GM12878 (cell line): ENCODE measurements at regions not wholly inside any gene's neighbourhood (a gene's known extent, or its start where the extent isn't known, plus 50 kb on each side); places are given as distances from the start of the nearest gene placed in this dataset.

ENCODE experiments used
- ATAC-seq: fragments of 200-7000 bp; cut with Tn5 transposase; 3 replicates; pipeline ENCODE4 v1.9.1; 2020; ENCODE audit warnings: mild to moderate bottlenecking, moderate library complexity
- BruUV-seq: library from RNA; stranded (reverse); fragments of 400-500 nt; replicated peaks from 2 replicates; lab custom pipeline; 2021; lab: Mats Ljungman, UMichigan
- CTCF ChIA-PET: fragments of 300-600 bp; sonication (Branson Sonifier 250); formaldehyde crosslinking; extraction: SDS; loops from one replicate; lab custom pipeline; 2021; ENCODE audit warnings: inconsistent platforms; lab: Yijun Ruan, JAX
- POLR2A ChIA-PET: fragments of 350-600 bp; formaldehyde crosslinking; extraction: SDS; loops from one replicate; lab custom pipeline; 2021; ENCODE audit warnings: inconsistent platforms; lab: Charles Lee
- RAD21 ChIA-PET: fragments of 300-600 bp; sonication (Branson Sonifier 250); formaldehyde crosslinking; loops from one replicate; lab custom pipeline; 2023; ENCODE audit warnings: antibody characterized with exemption; ENCODE audit not compliant: unreplicated experiment; lab: Charles Lee
- SMC1A ChIA-PET: fragments of 300-600 bp; sonication (Branson Sonifier 250); formaldehyde crosslinking; loops from one replicate; lab custom pipeline; 2023; ENCODE audit not compliant: unreplicated experiment, uncharacterized antibody; lab: Charles Lee
- DNase-seq: peaks from one replicate; pipeline ENCODE4 v3.0.0-alpha.2; 2011; ENCODE audit warnings: low read depth, low spot score
- FAIRE-seq: peaks from 3 replicates; lab custom pipeline; 2011; peaks lifted over from hg19 to GRCh38; lab: Jason Lieb, UNC
- H2AFZ ChIP-seq: 2 replicates; pipeline ENCODE4 v1.6.0; 2011; ENCODE audit warnings: low read depth, low read length, control low read depth; ENCODE audit not compliant: control insufficient read depth
- H3K27ac ChIP-seq: 2 replicates; pipeline ENCODE4 v1.5.1; 2011; ENCODE audit warnings: control low read depth; ENCODE audit not compliant: control insufficient read depth, insufficient read depth
- H3K27me3 ChIP-seq, 2 experiments: replicated peaks in 1 of 2; 2 replicates each; pipeline versions ENCODE4 v1.6.0 to v1.6.1; 2011; ENCODE audit warnings: low read length in 1 of 2; ENCODE audit not compliant: control insufficient read depth in 2 of 2, insufficient read depth in 2 of 2
- H3K36me3 ChIP-seq, 2 experiments: 2 replicates each; pipeline ENCODE4 v1.5.1; 2011; ENCODE audit warnings: low read length in 1 of 2; ENCODE audit not compliant: control insufficient read depth in 2 of 2, insufficient read depth in 2 of 2
- H3K4me1 ChIP-seq: 2 replicates; pipeline ENCODE4 v1.6.1; 2011; ENCODE audit warnings: mild to moderate bottlenecking, low read length, moderate library complexity, mixed read lengths; ENCODE audit not compliant: control insufficient read depth, insufficient read depth
- H3K4me2 ChIP-seq: 2 replicates; pipeline ENCODE4 v1.6.0; 2011; ENCODE audit warnings: control low read depth; ENCODE audit not compliant: control insufficient read depth, insufficient read depth
- H3K4me3 ChIP-seq: fragments of 200-600 bp; sonication (generic); 2 replicates; pipeline ENCODE4 v1.5.1; 2016
- H3K79me2 ChIP-seq: 2 replicates; pipeline ENCODE4 v1.6.0; 2011; ENCODE audit warnings: low read length; ENCODE audit not compliant: control insufficient read depth, insufficient read depth
- H3K9ac ChIP-seq: 2 replicates; pipeline ENCODE4 v1.8.0; 2011; ENCODE audit warnings: low read length, control low read depth, mixed read lengths; ENCODE audit not compliant: control insufficient read depth, insufficient read depth
- H3K9me3 ChIP-seq: replicated peaks from 3 replicates; pipeline ENCODE4 v1.5.1; 2011; ENCODE audit warnings: mild to moderate bottlenecking, low read length; ENCODE audit not compliant: control insufficient read depth, insufficient read depth
- H4K20me1 ChIP-seq: 2 replicates; pipeline ENCODE4 v1.6.0; 2011; ENCODE audit not compliant: control insufficient read depth, insufficient read depth
- CBX5 ChIP-seq: sonication (generic); IDR thresholded peaks from 2 replicates; pipeline ENCODE4 v1.6.1; 2016; ENCODE audit warnings: low read depth, moderate library complexity, mild to moderate bottlenecking, inconsistent platforms
- KAT2A ChIP-seq: conservative IDR thresholded peaks from 2 replicates; pipeline ENCODE4 v1.6.1; 2011; ENCODE audit warnings: low read depth, low read length; ENCODE audit not compliant: control insufficient read depth
- RB1 ChIP-seq: fragments of 450-650 bp; formaldehyde crosslinking; IDR thresholded peaks from 2 replicates; pipeline ENCODE4 v1.6.1; 2017; ENCODE audit warnings: mild to moderate bottlenecking, borderline replicate concordance
- RELA ChIP-seq: fragments of 450-650 bp; IDR thresholded peaks from 2 replicates; pipeline ENCODE4 v1.8.0; 2014; ENCODE audit warnings: borderline replicate concordance; ENCODE audit not compliant: partially characterized antibody
- SMC3 ChIP-seq: IDR thresholded peaks from 2 replicates; pipeline ENCODE4 v1.6.1; 2011; ENCODE audit warnings: low read length, improper control_type of control experiment, borderline replicate concordance
- ZNF24 ChIP-seq: fragments of 450-650 bp; IDR thresholded peaks from 2 replicates; pipeline ENCODE4 v1.6.1; 2017; ENCODE audit warnings: antibody characterized with exemption, mild to moderate bottlenecking
- ZNF274 ChIP-seq: IDR thresholded peaks from one replicate; pipeline ENCODE4 v1.8.0; 2011; ENCODE audit not compliant: insufficient read length, insufficient read depth
- ZNF384 ChIP-seq: IDR thresholded peaks from 2 replicates; pipeline ENCODE4 v1.6.1; 2012; ENCODE audit warnings: low read depth, mild to moderate bottlenecking, low read length, improper control_type of control experiment, borderline replicate concordance
- WGBS: methylation state at CpG from one replicate; pipeline ENCODE4 v1.1.6; 2016; ENCODE audit warnings: low lambda C conversion rate; ENCODE audit not compliant: insufficient replicate concordance, insufficient coverage; ENCODE audit errors: missing lambda C conversion rate; 5-methylcytosine and 5-hydroxymethylcytosine counted together
- in situ Hi-C: fragments of 300-500 bp; cut with MboI; formaldehyde crosslinking; loops from 9 replicates; pipeline ENCODE4 v1.14.3; 2018; ENCODE audit warnings: mixed read lengths
- intact Hi-C: fragments of 100-400 bp; cut with micrococcal nuclease; formaldehyde crosslinking; loops from one replicate; pipeline ENCODE4 v1.14.2; 2022; ENCODE audit not compliant: unreplicated experiment
- TF ChIP-seq, protein P1 (sequence below): IDR thresholded peaks from 2 replicates; pipeline ENCODE4 v1.6.1; 2011; ENCODE audit warnings: low read depth, mild to moderate bottlenecking, low read length, moderate library complexity, borderline replicate concordance; ENCODE audit errors: extremely low read depth

DNA sequence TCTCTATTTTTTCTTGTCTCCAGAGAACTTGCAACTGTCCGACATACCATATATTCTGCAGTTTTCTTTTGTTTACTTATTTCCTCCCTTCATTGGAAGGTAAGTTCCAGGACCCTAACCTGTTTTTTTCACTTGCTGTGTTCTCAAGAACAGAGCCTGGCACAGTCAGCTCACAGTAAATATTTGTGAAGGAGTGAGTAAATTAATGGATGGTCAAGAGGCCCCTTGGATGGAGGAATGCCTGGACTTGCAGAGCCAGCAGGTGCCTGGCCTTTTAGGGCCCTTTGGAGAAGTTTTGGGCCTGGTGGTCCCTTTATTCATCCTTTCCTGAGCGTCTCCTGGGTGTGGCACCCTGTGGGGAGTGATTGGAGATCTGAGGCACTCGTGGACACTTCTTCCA is 182.1 kb upstream of the POU3F1 start (continued):
- TF ChIP-seq ZNF384: no peak
- TF ChIP-seq, protein P1, sequence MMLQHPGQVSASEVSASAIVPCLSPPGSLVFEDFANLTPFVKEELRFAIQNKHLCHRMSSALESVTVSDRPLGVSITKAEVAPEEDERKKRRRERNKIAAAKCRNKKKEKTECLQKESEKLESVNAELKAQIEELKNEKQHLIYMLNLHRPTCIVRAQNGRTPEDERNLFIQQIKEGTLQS: no peak
- no peak for TF ChIP-seq ZNF274
- no peak for TF ChIP-seq RB1
- no peak for TF ChIP-seq SMC3
- TF ChIP-seq ZNF24: no peak
- TF ChIP-seq, all 136 proteins: peak for 0

DNA sequence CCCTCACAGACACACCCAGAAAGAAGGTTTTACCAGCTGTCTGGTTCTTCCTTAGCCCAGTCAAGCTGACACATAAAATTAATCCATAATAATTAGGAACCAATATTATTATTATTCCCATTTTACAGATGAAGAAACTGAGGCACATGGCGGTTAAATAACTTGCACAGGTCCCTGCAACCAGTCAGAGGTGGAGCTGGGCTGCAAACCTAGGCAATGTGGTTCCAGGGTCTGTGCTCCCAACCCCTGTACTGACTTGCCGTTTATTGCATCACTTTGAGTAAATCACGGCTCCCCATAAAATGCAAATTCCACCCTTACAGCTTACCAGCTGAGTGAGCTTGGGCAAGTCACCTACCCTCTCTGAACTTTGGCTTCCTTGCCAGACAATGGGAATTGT is 179.2 kb upstream of the POU3F1 start:
- Histone ChIP-seq H3K27me3 (peaks cover 0 to 1% of the 10 kb centered on the region in 2 experiments; a peak in 2 of 4 replicates), H3K79me2 (no peaks in the 10 kb centered on the region), H3K27ac (no peak overlapping the region), H3K9me3 (no peaks in the 10 kb centered on the region), H4K20me1 (no peaks in the 10 kb centered on the region), H3K4me1 (no peaks in the 10 kb centered on the region), H2AFZ (no peak overlapping the region), H3K4me2 (no peak overlapping the region), H3K36me3 (no peaks in the 10 kb centered on the region), H3K9ac (no peak overlapping the region), H3K4me3 (no peak overlapping the region)
- WGBS: 27% methylated on average over 3 of the region's 3 CpGs
- ChIA-PET SMC1A (interaction anchor here (1.0 kb wide), 1 partner anchor 10 kb away, joined by 3 read pairs; no protein-coding TSS in a partner anchor), CTCF (interaction anchor here (1.5 kb wide), 1 partner anchor 9 kb away, joined by 3 read pairs; no protein-coding TSS in a partner anchor), RAD21 (no interaction called here), POLR2A (no interaction called here)
- in situ Hi-C loops: no loop called here
- intact Hi-C loops: no loop called here
- no peak for FAIRE-seq
- no peak for DNase-seq
- BruUV-seq: no TSS peak
- no peak for ATAC-seq
- TF ChIP-seq CBX5 (no peak), RELA (no peak), KAT2A (no peak)
- TF ChIP-seq, protein P1: no peak
